VCaP (cell line): ENCODE measurements at regions not wholly inside any gene's neighbourhood (a gene's known extent, or its start where the extent isn't known, plus 50 kb on each side); places are given as distances from the start of the nearest gene placed in this dataset.
A peak's percentile ranks its signal among the peaks of the same experiment; 100 is the strongest.

Experiments used
- H3K27ac ChIP-seq: fragments of 450-650 bp; 2 replicates; pipeline ENCODE4 v1.5.1; 2017
- TF ChIP-seq, protein P1 (sequence below): fragments of 450-650 bp; conservative IDR thresholded peaks from 2 replicates; pipeline ENCODE4 v1.5.1; 2017; ENCODE audit warnings: mild to moderate bottlenecking, moderate library complexity

DNA sequence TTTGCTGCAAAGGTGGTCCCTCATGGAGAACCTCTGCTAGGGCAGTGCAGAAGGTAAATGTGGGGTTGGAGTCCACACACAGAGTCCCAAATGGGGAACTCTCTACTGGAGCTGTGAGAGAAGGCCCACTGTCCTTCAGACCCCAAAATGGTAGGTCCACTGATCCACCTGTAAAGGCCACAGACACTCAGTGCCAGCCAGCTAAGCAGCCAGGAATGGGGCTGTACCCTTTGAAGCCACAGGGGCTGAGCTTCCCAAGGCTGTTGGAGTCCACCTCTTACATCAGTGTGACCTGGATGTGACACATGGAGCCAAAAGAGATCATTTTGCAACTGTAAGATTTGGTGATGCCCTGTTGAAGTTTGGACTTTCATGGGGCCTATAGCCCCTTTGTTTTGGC lies 252.4 kb upstream of the GULP1 start:
- TF ChIP-seq, protein P1, sequence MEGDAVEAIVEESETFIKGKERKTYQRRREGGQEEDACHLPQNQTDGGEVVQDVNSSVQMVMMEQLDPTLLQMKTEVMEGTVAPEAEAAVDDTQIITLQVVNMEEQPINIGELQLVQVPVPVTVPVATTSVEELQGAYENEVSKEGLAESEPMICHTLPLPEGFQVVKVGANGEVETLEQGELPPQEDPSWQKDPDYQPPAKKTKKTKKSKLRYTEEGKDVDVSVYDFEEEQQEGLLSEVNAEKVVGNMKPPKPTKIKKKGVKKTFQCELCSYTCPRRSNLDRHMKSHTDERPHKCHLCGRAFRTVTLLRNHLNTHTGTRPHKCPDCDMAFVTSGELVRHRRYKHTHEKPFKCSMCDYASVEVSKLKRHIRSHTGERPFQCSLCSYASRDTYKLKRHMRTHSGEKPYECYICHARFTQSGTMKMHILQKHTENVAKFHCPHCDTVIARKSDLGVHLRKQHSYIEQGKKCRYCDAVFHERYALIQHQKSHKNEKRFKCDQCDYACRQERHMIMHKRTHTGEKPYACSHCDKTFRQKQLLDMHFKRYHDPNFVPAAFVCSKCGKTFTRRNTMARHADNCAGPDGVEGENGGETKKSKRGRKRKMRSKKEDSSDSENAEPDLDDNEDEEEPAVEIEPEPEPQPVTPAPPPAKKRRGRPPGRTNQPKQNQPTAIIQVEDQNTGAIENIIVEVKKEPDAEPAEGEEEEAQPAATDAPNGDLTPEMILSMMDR: no peak
- H3K27ac ChIP-seq: no peak overlapping the region

DNA sequence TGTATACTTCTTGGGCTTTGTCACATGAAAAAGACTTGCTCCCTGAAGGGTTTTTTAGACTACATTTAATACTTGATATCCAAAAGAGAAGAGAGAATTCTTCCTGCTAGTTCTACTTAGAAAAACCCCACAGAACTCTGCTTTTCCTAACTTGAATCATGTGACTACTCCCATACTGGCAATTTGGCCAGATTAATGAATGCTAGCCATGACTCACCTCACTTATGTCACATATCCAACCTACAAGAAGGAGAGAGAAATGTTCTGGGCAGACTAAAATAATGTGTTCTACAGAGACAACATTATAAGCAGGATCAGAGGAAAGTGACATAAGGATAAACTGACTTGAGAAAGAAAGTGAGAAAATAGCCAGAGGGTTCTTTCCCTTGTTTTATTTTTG lies 249.3 kb upstream of the GULP1 start:
- TF ChIP-seq, protein P1: no peak
- H3K27ac ChIP-seq: no peak overlapping the region

DNA sequence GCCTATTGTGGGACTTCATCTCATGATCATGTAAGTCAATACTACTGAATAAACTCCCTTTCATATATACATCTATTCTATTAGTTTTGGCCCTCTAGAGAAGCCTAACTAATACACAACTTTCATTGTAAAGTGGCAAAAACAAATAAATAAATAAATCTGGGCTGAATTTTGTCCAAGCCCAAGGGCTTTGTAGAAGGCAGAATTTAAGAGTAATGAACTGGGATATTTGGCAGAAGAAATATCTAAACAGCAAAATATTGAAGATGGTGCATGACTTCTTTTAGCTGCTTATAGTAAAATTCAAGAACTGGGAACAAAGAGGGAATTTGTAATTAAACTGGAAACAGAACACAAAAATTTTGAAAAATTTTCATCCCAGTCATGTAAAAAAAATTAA lies 246.7 kb upstream of the GULP1 start:
- TF ChIP-seq, protein P1: no peak

DNA sequence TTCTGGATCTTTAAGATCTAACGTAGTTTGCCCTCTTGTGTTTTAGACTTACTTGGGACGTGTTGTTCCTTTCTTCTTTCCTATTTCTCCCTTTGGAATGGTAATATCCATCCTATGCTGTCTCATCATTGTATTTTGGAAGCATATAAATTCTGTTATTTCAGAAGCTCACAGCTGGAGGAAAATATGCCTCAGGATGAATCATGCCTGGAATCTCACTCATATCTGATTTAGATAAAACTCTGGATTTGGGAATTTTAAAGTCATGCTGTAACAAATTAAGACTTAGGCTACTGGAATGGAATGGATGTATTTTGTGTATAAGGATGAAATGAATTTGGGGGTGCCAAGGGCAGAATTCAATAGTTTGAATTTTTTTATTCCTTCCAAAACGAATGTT lies 245.2 kb upstream of the GULP1 start:
- H3K27ac ChIP-seq: no peak overlapping the region
- TF ChIP-seq, protein P1: no peak

More for the DNA sequence above, 246.7 kb upstream of the GULP1 start:
- no peak overlapping the region for H3K27ac ChIP-seq

DNA sequence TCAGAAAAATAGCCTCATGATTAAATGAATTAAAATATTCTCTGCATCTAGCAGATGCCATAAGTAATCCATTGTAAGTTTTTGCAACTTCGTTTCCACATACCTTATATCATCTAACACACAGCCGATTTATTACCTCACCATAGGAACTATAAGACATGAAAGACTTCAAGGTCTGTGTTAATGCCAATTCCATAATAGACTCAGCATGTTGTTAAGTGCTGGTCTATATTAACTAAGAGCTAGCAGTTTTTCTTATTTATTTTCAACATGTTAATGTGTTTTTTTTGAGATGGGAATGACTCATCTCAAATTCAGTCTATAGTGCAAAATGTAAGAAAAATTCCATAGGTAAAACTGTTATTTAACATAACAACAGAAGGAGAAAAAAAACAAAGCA lies 243.9 kb upstream of the GULP1 start:
- TF ChIP-seq, protein P1: no peak
- no peak overlapping the region for H3K27ac ChIP-seq

DNA sequence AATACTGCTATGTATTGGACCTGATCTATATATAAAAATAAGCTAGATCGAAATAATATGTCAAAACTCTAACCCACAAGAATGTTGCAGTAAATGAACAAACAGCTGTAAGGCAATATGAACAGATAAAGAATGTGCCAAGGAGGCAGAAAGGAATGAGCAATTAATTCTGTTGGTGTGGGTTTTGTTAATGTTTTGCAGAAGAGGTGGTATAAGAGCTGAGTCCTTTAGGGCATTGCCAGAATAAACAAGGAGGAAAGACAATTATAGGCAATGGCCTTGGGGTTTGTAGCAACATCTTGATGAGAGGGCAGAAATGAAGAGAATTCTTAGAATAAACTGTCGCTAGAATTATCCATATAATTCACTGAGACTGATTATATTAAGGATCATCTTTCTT lies 240.9 kb upstream of the GULP1 start:
- TF ChIP-seq, protein P1: no peak

DNA sequence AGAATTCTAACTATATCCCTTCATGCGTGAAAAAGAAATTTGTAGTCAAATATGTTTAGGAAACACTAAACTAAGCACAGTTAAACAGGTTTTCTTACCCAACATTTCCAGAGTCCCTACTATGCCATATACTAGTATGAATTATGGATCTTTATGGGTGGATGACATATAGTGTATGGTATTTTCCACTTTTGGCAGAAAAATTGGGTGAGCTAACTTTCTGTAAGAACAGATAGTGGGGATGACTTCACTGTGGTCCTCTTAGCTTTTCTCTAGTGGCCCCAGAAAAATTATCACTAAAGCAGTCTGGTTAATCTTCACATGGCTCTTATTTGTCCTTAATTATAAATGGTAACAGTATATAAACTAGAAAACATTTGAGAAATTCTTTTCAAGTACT lies 240.0 kb upstream of the GULP1 start:
- H3K27ac ChIP-seq: no peak overlapping the region; the same call in 1 of the 2 replicates
- TF ChIP-seq, protein P1: no peak

More for the DNA sequence above, 240.9 kb upstream of the GULP1 start:
- peak overlapping the region; percentile 12; the same call in 1 of the 2 replicates for H3K27ac ChIP-seq
